22Rv1 (cell line): ENCODE measurements at regions not wholly inside any gene's neighbourhood (a gene's known extent, or its start where the extent isn't known, plus 50 kb on each side); places are given as distances from the start of the nearest gene placed in this dataset.
"Not testable (repeated sequence)": the region's sequence is repeated elsewhere in the genome, so short reads cannot be mapped to it uniquely, and the experiment has no call there.

Experiments
- H3K27ac ChIP-seq: fragments of 450-650 bp; 2 replicates; pipeline ENCODE4 v1.5.1; 2017
- CTCF ChIP-seq: fragments of 450-650 bp; IDR thresholded peaks from 2 replicates; pipeline ENCODE4 v1.5.1; 2017; ENCODE audit warnings: mild to moderate bottlenecking
- ZFX ChIP-seq: fragments of 450-650 bp; IDR thresholded peaks from 2 replicates; pipeline ENCODE4 v1.6.1; 2017; ENCODE audit warnings: antibody characterized with exemption, borderline replicate concordance

DNA sequence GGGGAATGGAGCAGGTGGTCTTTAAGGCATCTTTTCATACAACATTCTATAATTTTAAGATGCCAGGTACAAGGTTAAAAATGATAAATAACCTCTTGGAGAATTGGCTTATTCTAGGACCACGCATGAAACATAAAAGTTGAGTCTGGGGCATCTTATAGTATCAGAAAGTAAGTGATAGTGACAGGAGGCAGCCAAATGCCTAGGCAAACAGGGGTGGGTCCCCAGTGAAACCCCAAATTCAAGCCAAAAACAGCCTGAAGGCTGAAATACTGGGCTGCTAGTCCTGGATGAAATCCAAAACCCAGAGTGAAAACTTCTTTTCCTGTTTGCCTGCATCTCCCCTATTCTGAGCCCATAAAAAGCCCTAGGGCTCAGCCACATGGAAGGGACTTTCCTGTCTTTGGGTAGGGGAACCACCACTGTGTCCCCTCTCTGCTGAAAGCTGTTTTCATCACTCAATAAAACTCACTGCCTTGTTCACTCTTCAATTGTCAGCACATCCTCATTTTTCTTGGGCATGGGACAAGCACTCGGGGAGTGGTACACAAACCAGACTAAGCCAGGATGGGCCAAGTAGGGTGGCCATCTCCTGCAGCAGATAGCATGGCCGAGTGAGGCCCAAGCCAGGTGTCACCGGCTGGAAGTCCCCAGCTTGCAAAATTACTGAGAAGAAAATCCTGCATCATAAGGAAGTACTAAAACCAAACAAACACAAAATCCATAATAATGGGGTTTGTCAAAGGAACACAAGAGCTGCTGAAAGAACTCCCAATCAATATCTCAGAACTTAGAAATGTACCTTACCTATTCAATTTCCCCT, 241.6 kb upstream of the GALNT17 start:
- no peak for TF ChIP-seq CTCF
- no peak for TF ChIP-seq ZFX
- no peak overlapping the region for H3K27ac ChIP-seq

DNA sequence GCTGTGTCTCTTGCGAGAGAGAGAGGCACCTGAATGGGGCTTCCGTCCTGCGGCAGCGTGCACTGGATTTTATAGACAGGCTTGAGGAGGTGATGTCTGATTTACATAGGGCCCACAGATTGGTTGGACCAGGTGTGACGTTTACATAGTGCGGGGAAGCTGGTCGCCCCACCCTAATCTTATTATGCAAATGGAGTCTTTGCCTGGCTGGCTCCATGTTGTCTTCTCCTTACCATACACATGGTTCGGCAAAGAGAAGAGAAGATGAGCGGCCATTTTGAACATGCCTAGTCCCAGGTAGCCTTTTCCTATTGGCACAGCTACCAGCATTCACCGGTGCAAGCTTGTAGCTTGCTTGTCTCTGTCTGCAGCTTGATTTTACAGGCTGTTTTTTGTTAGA, 238.5 kb upstream of the GALNT17 start:
- peak overlapping the region; percentile 35; the same call in 1 of the 2 replicates for H3K27ac ChIP-seq

DNA sequence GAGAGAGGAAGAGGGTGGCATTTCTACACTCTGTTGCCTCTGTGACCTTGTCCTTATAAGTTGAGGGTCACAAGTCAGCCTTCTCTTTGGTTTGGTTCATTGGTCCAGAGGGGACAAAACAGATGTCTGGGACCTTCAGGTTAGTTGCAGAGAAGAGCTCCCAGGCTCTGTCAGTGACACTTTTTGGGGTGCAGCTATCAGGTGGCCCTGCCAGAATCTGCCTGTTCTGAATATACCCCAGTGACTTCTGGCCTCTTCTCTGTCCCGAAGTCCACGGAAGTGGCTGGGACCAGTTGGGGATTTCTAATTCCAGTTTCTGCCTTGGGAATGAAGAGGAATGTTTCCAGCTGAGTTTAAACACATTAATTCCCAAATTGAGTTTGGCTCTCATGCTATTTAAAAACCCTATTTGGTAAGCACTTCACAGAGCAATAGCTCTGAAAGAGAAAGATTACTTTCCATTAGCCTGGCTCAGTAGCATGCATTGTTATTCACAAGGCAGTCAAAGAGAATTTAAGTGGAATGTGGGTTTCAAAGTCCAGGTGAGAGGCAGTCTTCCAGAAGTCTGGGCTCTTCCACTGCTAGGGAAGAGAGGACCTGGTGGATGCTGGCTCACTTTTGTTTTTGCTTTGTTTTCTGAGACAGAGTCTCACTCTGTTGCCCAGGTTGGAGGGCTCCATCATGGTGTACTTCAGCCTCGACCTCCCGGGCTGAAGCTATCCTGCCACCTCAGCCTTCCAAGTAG, 237.8 kb upstream of the GALNT17 start:
- TF ChIP-seq CTCF (no peak), ZFX (no peak)
- peak overlapping the region; percentile 35; the same call in 1 of the 2 replicates for H3K27ac ChIP-seq

More for the DNA sequence above, 238.5 kb upstream of the GALNT17 start:
- no peak for TF ChIP-seq CTCF
- no peak for TF ChIP-seq ZFX

DNA sequence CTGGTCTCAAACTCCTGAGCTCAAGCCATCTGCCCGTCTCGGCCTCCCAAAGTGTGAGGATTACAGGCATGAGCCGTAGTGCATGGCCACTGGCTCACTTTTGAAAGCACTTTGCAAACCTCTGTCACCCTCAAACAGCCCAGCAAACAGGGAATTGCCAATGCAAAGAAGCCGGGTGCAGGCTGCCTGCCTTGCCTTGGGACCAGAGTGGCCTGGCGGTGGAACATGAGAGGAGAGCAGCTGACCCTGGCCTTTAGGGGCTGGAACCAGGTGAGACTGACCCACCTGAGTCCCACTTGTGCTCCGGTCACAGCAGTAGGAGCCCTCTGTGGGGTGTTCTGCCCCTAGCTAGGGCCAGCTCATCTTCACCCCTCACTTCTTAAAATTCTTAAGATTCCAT, 237.1 kb upstream of the GALNT17 start:
- H3K27ac ChIP-seq, result no peak overlapping the region
- TF ChIP-seq CTCF, result no peak
- TF ChIP-seq ZFX, result no peak

GRCh38 chr7:70895337-70896200, 236.4 kb upstream of the GALNT17 start:
- H3K27ac ChIP-seq, result not testable (repeated sequence)

GRCh38 chr7:70907259-70908247, 224.4 kb upstream of the GALNT17 start:
- TF ChIP-seq CTCF, result no peak
- no peak for TF ChIP-seq ZFX
- H3K27ac ChIP-seq, result no peak overlapping the region
